Gastrocnemius medialis (tissue), 4 donors: ENCODE measurements at regions not wholly inside any gene's neighbourhood (a gene's known extent, or its start where the extent isn't known, plus 50 kb on each side); places are given as distances from the start of the nearest gene placed in this dataset.

Experiments used
- POLR2A ChIP-seq, 2 donors: fragments of 450-650 bp; IDR thresholded peaks; one replicate each; pipeline ENCODE4 v1.6.1; 2017; ENCODE audit warnings: antibody characterized with exemption in 2 of 2, mild to moderate bottlenecking in 2 of 2, moderate library complexity in 2 of 2
- TF ChIP-seq, protein P1 (sequence below), 5 experiments: fragments of 450-650 bp in 3 of 5; fragments of 200-600 bp in 2 of 5; sonication (generic) in 2 of 5; IDR thresholded peaks in 4 of 5; conservative IDR thresholded peaks in 1 of 5; 1 replicate in 4 of 5; 2 replicates in 1 of 5; pipeline ENCODE4 v1.5.1; 2016 to 2019; ENCODE audit warnings: antibody characterized with exemption in 5 of 5, mild to moderate bottlenecking in 3 of 5, moderate library complexity in 3 of 5

DNA sequence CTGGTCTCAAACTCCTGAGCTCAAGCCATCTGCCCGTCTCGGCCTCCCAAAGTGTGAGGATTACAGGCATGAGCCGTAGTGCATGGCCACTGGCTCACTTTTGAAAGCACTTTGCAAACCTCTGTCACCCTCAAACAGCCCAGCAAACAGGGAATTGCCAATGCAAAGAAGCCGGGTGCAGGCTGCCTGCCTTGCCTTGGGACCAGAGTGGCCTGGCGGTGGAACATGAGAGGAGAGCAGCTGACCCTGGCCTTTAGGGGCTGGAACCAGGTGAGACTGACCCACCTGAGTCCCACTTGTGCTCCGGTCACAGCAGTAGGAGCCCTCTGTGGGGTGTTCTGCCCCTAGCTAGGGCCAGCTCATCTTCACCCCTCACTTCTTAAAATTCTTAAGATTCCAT, 237.1 kb upstream of the GALNT17 start:
- TF ChIP-seq, protein P1, sequence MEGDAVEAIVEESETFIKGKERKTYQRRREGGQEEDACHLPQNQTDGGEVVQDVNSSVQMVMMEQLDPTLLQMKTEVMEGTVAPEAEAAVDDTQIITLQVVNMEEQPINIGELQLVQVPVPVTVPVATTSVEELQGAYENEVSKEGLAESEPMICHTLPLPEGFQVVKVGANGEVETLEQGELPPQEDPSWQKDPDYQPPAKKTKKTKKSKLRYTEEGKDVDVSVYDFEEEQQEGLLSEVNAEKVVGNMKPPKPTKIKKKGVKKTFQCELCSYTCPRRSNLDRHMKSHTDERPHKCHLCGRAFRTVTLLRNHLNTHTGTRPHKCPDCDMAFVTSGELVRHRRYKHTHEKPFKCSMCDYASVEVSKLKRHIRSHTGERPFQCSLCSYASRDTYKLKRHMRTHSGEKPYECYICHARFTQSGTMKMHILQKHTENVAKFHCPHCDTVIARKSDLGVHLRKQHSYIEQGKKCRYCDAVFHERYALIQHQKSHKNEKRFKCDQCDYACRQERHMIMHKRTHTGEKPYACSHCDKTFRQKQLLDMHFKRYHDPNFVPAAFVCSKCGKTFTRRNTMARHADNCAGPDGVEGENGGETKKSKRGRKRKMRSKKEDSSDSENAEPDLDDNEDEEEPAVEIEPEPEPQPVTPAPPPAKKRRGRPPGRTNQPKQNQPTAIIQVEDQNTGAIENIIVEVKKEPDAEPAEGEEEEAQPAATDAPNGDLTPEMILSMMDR (IDR thresholded peaks at IDR 0.05 in 4 of 5, conservative IDR thresholded peaks at IDR 0.05 in 1 of 5) = no peak
- no peak for TF ChIP-seq POLR2A (IDR thresholded peaks at IDR 0.05)
